ENCODE measurements at regions not wholly inside any gene's neighbourhood (a gene's known extent, or its start where the extent isn't known, plus 50 kb on each side); places are given as distances from the start of the nearest gene placed in this dataset. TPM values are rescaled to one million over a fixed set of nuclear protein-coding genes. Genes with fewer than 3 reads are reported as not detected.

GRCh38 chr9:119432428-119432827 lies 63.2 kb upstream of the BRINP1 start:
- no peak for TF ChIP-seq CTCF (IDR thresholded peaks at IDR 0.05)
- Histone ChIP-seq H3K9me3 (no peaks in the 10 kb centered on the region), H3K4me3 (no peak overlapping the region), H3K4me1 (no peaks in the 10 kb centered on the region), H3K36me3 (no peaks in the 10 kb centered on the region), H3K27me3 (ENCODE audit: low read depth) (no peaks in the 10 kb centered on the region), H3K27ac (no peak overlapping the region)
- no peak for ATAC-seq
- no peak for DNase-seq
- intact Hi-C loops (cut with DNase I): no loop called here

- TF ChIP-seq CTCF (IDR thresholded peaks at IDR 0.05): no peak
- H3K36me3 ChIP-seq: no peaks in the 10 kb centered on the region
- no peaks in the 10 kb centered on the region for H3K9me3 ChIP-seq
- no peak for ATAC-seq
- no peak overlapping the region for H3K27ac ChIP-seq
- no peak for DNase-seq
- intact Hi-C loops (cut with DNase I): no loop called here
- H3K4me1 ChIP-seq: no peaks in the 10 kb centered on the region
- H3K4me3 ChIP-seq: no peak overlapping the region
- H3K27me3 ChIP-seq (ENCODE audit: low read depth): no peaks in the 10 kb centered on the region
These were observed 60.1 kb upstream of the BRINP1 start for GRCh38 chr9:119429302-119429701.

GRCh38 chr9:119420231-119420630 lies 51.0 kb upstream of the BRINP1 start:
- Histone ChIP-seq H3K27ac (no peak overlapping the region), H3K36me3 (no peaks in the 10 kb centered on the region), H3K9me3 (no peaks in the 10 kb centered on the region), H3K27me3 (ENCODE audit: low read depth) (no peaks in the 10 kb centered on the region), H3K4me3 (no peak overlapping the region), H3K4me1 (no peaks in the 10 kb centered on the region)
- no peak for TF ChIP-seq CTCF (IDR thresholded peaks at IDR 0.05)
- DNase-seq (no peak), ATAC-seq (no peak)
- intact Hi-C loops (cut with DNase I): no loop called here

Small RNA genes lying in the stretch of these regions (microRNA-seq; reads per million reads assigned to microRNA genes)
- gene MIR147A (ENCODE audit: borderline number of aligned reads): not detected
